Psoas muscle (tissue), 7 donors: ENCODE measurements at regions not wholly inside any gene's neighbourhood (a gene's known extent, or its start where the extent isn't known, plus 50 kb on each side); places are given as distances from the start of the nearest gene placed in this dataset.

Source experiments
- ATAC-seq, 4 donors: fragments of 200-7000 bp; cut with Tn5 transposase; one replicate each; pipeline ENCODE4 v1.9.1; 2020; ENCODE audit warnings: moderate library complexity in 3 of 4, mild to moderate bottlenecking in 2 of 4
- DNase-seq, 2 donors: peaks; one replicate each; pipeline ENCODE4 v3.0.0-alpha.2; 2020
- H3K27ac ChIP-seq: fragments of 200-600 bp; one replicate; pipeline ENCODE4 v1.8.0; 2022
- H3K27me3 ChIP-seq, 3 donors: fragments of 200-600 bp in 1 of 3; one replicate each; pipeline versions ENCODE4 v1.6.1 to v1.8.0; 2013 to 2022; ENCODE audit warnings: low read length in 2 of 3, mild to moderate bottlenecking in 2 of 3, moderate library complexity in 1 of 3; ENCODE audit not compliant: insufficient read depth in 3 of 3
- H3K36me3 ChIP-seq, 2 donors: fragments of 200-600 bp in 1 of 2; one replicate each; pipeline versions ENCODE4 v1.6.1 to v1.8.0; 2013 to 2022; ENCODE audit warnings: low read depth in 1 of 2, mild to moderate bottlenecking in 1 of 2, moderate library complexity in 1 of 2; ENCODE audit not compliant: insufficient read depth in 1 of 2
- H3K4me1 ChIP-seq: fragments of 200-600 bp; one replicate; pipeline ENCODE4 v1.8.0; 2022
- H3K4me3 ChIP-seq: fragments of 200-600 bp; one replicate; pipeline ENCODE4 v1.8.0; 2022; ENCODE audit warnings: mild to moderate bottlenecking
- H3K9me3 ChIP-seq: fragments of 200-600 bp; one replicate; pipeline ENCODE4 v1.8.0; 2022
- CTCF ChIP-seq: fragments of 200-600 bp; IDR thresholded peaks from one replicate; pipeline ENCODE4 v1.8.0; 2022; ENCODE audit warnings: antibody characterized with exemption
- WGBS, 3 donors: extraction: QIAGEN DNeasy Blood & Tissue Kit; methylation state at CpG; one replicate each; pipeline versions ENCODE4 v1.1.6 to v1.1.7; 2013; 5-methylcytosine and 5-hydroxymethylcytosine counted together
- intact Hi-C, 2 donors: fragments of 100-400 bp; cut with DNase I; formaldehyde crosslinking; loops; one replicate each; pipeline versions ENCODE4 v1.11.0 to v1.14.2; 2022
- donor health status: healthy with polysubstance abuse.
- donor health status: DM: no; HTN: no; CAD: no; lungs with moderate emphysema.
- donor health status: Bipolar disorder and iron deficiency.
- donor health status: healthy.
- donor health status: DM: yes; HTN: yes; CAD: no.
- donor health status: DM: no; HTN: no; CAD: no.
- donor health status: DM: yes; HTN: yes; CAD: no.

DNA sequence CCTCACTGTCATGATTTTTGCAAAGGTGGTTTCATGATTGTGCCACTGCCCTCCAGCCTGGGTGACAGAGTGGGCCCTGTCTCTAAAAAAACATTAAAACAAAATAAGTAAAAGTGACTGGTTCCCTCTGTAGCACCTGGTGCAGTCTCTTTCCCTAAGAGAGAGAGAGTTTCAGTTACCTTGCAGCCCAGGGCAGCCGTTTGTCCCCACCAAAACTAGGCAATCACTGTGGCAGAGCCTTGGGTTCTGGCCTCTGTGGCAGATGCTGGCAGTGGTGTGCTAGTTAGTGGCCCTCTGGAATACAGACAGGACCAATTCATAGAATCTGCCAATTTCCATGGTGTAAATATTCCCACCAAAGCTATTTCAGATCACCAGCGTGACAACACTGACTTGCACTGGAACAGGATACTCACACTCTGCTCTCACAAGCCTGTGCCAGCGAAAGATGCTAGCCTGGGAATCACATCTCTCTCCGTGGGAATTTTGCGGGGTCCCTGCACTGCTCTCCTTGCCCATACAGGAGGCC lies 108.7 kb downstream of the TLR5 start:
- Histone ChIP-seq H3K4me1 (no peaks in the 10 kb centered on the region), H3K27ac (no peak overlapping the region), H3K9me3 (no peaks in the 10 kb centered on the region), H3K36me3 (no peaks in the 10 kb centered on the region), H3K27me3 (no peaks in the 10 kb centered on the region), H3K4me3 (no peak overlapping the region)
- DNase-seq (no peak), ATAC-seq (no peak)
- intact Hi-C loops, result no loop called here
- WGBS, 3 donors, result 74 to 88% (median 80%) methylated on average over 5 of the region's 5 CpGs
- TF ChIP-seq CTCF, result no peak

DNA sequence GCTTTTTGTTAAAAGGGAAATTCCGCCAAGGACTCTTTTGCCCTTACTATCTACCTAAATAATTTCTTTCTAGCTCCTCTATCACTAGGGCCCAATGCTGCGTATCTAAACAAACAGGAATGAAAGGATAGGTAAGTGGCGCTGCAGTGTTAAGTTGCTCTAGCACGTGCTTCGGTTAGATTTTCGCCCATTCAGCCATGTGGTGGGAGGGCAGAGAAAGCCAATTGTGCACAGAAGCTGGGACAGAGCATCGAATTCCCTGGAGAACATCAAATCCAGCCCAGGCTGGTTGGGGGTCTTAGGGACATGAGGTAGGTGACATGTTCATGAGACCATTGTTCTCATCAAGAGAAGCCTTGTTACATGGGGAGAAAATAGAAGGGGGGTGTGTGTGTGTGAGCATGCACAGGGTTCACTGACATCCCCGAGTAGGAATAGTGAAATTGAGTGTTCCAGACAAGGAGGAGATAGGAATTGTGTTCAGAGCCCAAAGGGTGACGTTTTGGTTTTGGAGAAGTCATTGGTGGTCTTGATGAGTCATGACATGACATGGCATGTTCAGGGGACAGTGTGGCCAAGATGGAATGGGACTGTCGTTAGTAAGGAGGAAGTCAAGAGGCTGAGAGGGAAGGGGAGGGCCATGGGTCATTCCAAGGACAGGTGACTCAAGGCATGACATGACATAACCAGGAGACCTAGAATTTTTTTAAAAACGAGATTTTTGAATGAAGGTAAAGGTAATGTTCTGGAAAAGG lies 107.1 kb downstream of the TLR5 start:
- no peaks in the 10 kb centered on the region for H3K27me3 ChIP-seq
- WGBS, 3 donors, result 63 to 75% (median 67%) methylated on average over 11 of the region's 11 CpGs
- H3K4me3 ChIP-seq, result no peak overlapping the region
- no peak for DNase-seq
- no peak overlapping the region for H3K27ac ChIP-seq
- no peaks in the 10 kb centered on the region for H3K9me3 ChIP-seq
- no peak for ATAC-seq
- no peaks in the 10 kb centered on the region for H3K4me1 ChIP-seq
- no peaks in the 10 kb centered on the region for H3K36me3 ChIP-seq
- intact Hi-C loops, result no loop called here
- TF ChIP-seq CTCF, result no peak

- TF ChIP-seq CTCF, result no peak
- Histone ChIP-seq H3K4me3 (no peak overlapping the region), H3K4me1 (no peaks in the 10 kb centered on the region), H3K27ac (no peak overlapping the region), H3K36me3 (no peaks in the 10 kb centered on the region), H3K27me3 (no peaks in the 10 kb centered on the region), H3K9me3 (no peaks in the 10 kb centered on the region)
- 96 to 97% (median 96%) methylated on average over 6 of the region's 6 CpGs for WGBS, 3 donors
- ATAC-seq (no peak), DNase-seq (no peak)
- intact Hi-C loops, result no loop called here
Measured at GRCh38 chr1:223036479-223036845, 106.6 kb downstream of the TLR5 start.

- Histone ChIP-seq H3K9me3 (no peaks in the 10 kb centered on the region), H3K27ac (no peak overlapping the region), H3K4me1 (no peaks in the 10 kb centered on the region), H3K4me3 (no peak overlapping the region), H3K36me3 (no peaks in the 10 kb centered on the region), H3K27me3 (no peaks in the 10 kb centered on the region)
- ATAC-seq (no peak), DNase-seq (no peak)
- 81 to 84% (median 82%) methylated on average over 9 of the region's 9 CpGs for WGBS, 3 donors
- TF ChIP-seq CTCF, result no peak
- intact Hi-C loops, result no loop called here
Measured at GRCh38 chr1:223037845-223038244, 105.2 kb downstream of the TLR5 start.
